ENCODE measurements at regions not wholly inside any gene's neighbourhood (a gene's known extent, or its start where the extent isn't known, plus 50 kb on each side); places are given as distances from the start of the nearest gene placed in this dataset.

- no peaks in the 10 kb centered on the region for H3K36me3 ChIP-seq
- no peak overlapping the region for H3K4me3 ChIP-seq
- peaks cover 0 to 7% of the 10 kb centered on the region in 2 donors for H3K4me1 ChIP-seq
- intact Hi-C loops (cut with DNase I): no loop called here
- no peaks in the 10 kb centered on the region for H3K9me3 ChIP-seq
- ATAC-seq: no peak
- no peaks in the 10 kb centered on the region for H3K27me3 ChIP-seq
- no peak for TF ChIP-seq CTCF (IDR thresholded peaks at IDR 0.05)
- peak in 2 of 4 donors; percentile 18 to 30 for DNase-seq
- H3K27ac ChIP-seq: no peak overlapping the region
Measured at GRCh38 chr7:10266976-10267375, 706.7 kb upstream of the PHF14 start.

- intact Hi-C loops (cut with DNase I): no loop called here
- no peak for DNase-seq
- Histone ChIP-seq H3K27ac (no peak overlapping the region), H3K9me3 (no peaks in the 10 kb centered on the region), H3K27me3 (no peaks in the 10 kb centered on the region), H3K4me3 (no peak overlapping the region), H3K36me3 (no peaks in the 10 kb centered on the region), H3K4me1 (peaks cover 0 to 7% of the 10 kb centered on the region in 2 donors)
- ATAC-seq: no peak
- TF ChIP-seq CTCF (IDR thresholded peaks at IDR 0.05): no peak
Measured at GRCh38 chr7:10268034-10268433, 705.6 kb upstream of the PHF14 start.

GRCh38 chr7:10282909-10283308, 690.8 kb upstream of the PHF14 start:
- Histone ChIP-seq H3K4me3 (no peak overlapping the region), H3K36me3 (no peaks in the 10 kb centered on the region), H3K27me3 (no peaks in the 10 kb centered on the region), H3K4me1 (no peaks in the 10 kb centered on the region), H3K9me3 (no peaks in the 10 kb centered on the region), H3K27ac (no peak overlapping the region)
- intact Hi-C loops (cut with DNase I): no loop called here
- no peak for TF ChIP-seq CTCF (IDR thresholded peaks at IDR 0.05)
- ATAC-seq: no peak
- DNase-seq: no peak

GRCh38 chr7:10284001-10284400, 689.7 kb upstream of the PHF14 start:
- no peaks in the 10 kb centered on the region for H3K36me3 ChIP-seq
- intact Hi-C loops (cut with DNase I): no loop called here
- no peaks in the 10 kb centered on the region for H3K4me1 ChIP-seq
- no peak for DNase-seq
- H3K27ac ChIP-seq: no peak overlapping the region
- H3K9me3 ChIP-seq: peaks cover 0 to 2% of the 10 kb centered on the region in 2 donors
- H3K4me3 ChIP-seq: no peak overlapping the region
- no peak for TF ChIP-seq CTCF (IDR thresholded peaks at IDR 0.05)
- H3K27me3 ChIP-seq: no peaks in the 10 kb centered on the region
- ATAC-seq: no peak

GRCh38 chr7:10299384-10299783, 674.3 kb upstream of the PHF14 start:
- no peaks in the 10 kb centered on the region for H3K9me3 ChIP-seq
- H3K4me1 ChIP-seq: no peaks in the 10 kb centered on the region
- no peak for DNase-seq
- no peak overlapping the region for H3K4me3 ChIP-seq
- no peak for TF ChIP-seq CTCF (IDR thresholded peaks at IDR 0.05)
- ATAC-seq: no peak
- intact Hi-C loops (cut with DNase I): no loop called here
- H3K27ac ChIP-seq: no peak overlapping the region
- no peaks in the 10 kb centered on the region for H3K27me3 ChIP-seq
- H3K36me3 ChIP-seq: no peaks in the 10 kb centered on the region

Measured in left lung (tissue), 4 donors.